SK-N-SH (cell line): ENCODE measurements at regions not wholly inside any gene's neighbourhood (a gene's known extent, or its start where the extent isn't known, plus 50 kb on each side); places are given as distances from the start of the nearest gene placed in this dataset.

Source experiments
- CTCF ChIA-PET: fragments of 300-600, 350-600 bp; formaldehyde crosslinking; extraction: SDS; loops from one replicate; lab custom pipeline; 2021; lab: Yijun Ruan, JAX
- POLR2A ChIA-PET: fragments of 350-600 bp; sonication (Branson Sonifier 250); formaldehyde crosslinking; extraction: SDS; loops from one replicate; lab custom pipeline; 2020; ENCODE audit warnings: antibody characterized with exemption, inconsistent platforms; lab: Yijun Ruan, JAX
- DNase-seq: peaks from one replicate; pipeline ENCODE4 v3.0.0; 2012
- H2AFZ ChIP-seq: fragments of 200-600 bp; sonication (generic); 2 replicates; pipeline ENCODE4 v1.8.1; 2016; ENCODE audit warnings: antibody characterized with exemption, mild to moderate bottlenecking, low read depth
- H3F3A ChIP-seq: fragments of 200-600 bp; sonication (generic); replicated peaks from 2 replicates; pipeline ENCODE3; 2016; ENCODE audit warnings: antibody characterized with exemption, mild to moderate bottlenecking; ENCODE audit not compliant: insufficient read depth
- H3K27ac ChIP-seq, 2 experiments: fragments of 200-500 bp in 1 of 2; fragments of 200-600 bp in 1 of 2; sonication (Bioruptor generic) in 1 of 2; sonication (generic), shearing (Covaris generic) in 1 of 2; 2 replicates each; pipeline versions ENCODE4 v1.5.1 to v1.6.1; 2014 to 2016; ENCODE audit warnings: low read depth in 2 of 2, inconsistent platforms in 1 of 2, low read length in 1 of 2, mild to moderate bottlenecking in 1 of 2, mixed read lengths in 1 of 2
- H3K27me3 ChIP-seq: fragments of 200-600 bp; sonication (generic), shearing (Covaris generic); 2 replicates; pipeline ENCODE4 v1.6.1; 2016; ENCODE audit warnings: mixed run types; ENCODE audit not compliant: insufficient read depth
- H3K36me3 ChIP-seq, 2 experiments: fragments of 200-500 bp in 1 of 2; fragments of 200-600 bp in 1 of 2; sonication (Bioruptor generic) in 1 of 2; sonication (generic) in 1 of 2; replicated peaks in 1 of 2; 2 replicates each; pipeline versions ENCODE3 to v1.5.1; 2014 to 2016; ENCODE audit warnings: low read length in 1 of 2, mild to moderate bottlenecking in 1 of 2; ENCODE audit not compliant: insufficient read depth in 2 of 2, control insufficient read depth in 1 of 2
- H3K4me1 ChIP-seq, 2 experiments: fragments of 200-500 bp in 1 of 2; fragments of 200-600 bp in 1 of 2; sonication (Bioruptor generic) in 1 of 2; sonication (generic), shearing (Covaris generic) in 1 of 2; 2 replicates each; pipeline versions ENCODE4 v1.5.1 to v1.6.1; 2014 to 2016; ENCODE audit warnings: low read depth in 1 of 2, low read length in 1 of 2, mixed run types in 1 of 2; ENCODE audit not compliant: insufficient read depth in 2 of 2, control insufficient read depth in 1 of 2
- H3K4me2 ChIP-seq: fragments of 200-600 bp; sonication (generic), shearing (Covaris generic); 2 replicates; pipeline ENCODE4 v1.6.1; 2017; ENCODE audit warnings: mixed run types
- H3K4me3 ChIP-seq, 2 experiments: fragments of 200-500 bp in 1 of 2; fragments of 200-600 bp in 1 of 2; sonication (Bioruptor generic) in 1 of 2; sonication (generic), shearing (Covaris generic) in 1 of 2; 2 replicates each; pipeline versions ENCODE4 v1.5.1 to v1.8.1; 2014 to 2016; ENCODE audit warnings: low read depth in 2 of 2, inconsistent platforms in 1 of 2, low read length in 1 of 2, mild to moderate bottlenecking in 1 of 2, mixed read lengths in 1 of 2, moderate library complexity in 1 of 2
- H3K79me2 ChIP-seq: fragments of 200-600 bp; sonication (generic); 2 replicates; pipeline ENCODE4 v1.8.1; 2017; ENCODE audit warnings: mild to moderate bottlenecking; ENCODE audit not compliant: insufficient read depth
- H3K9ac ChIP-seq: fragments of 200-600 bp; sonication (generic); 2 replicates; pipeline ENCODE4 v1.6.1; 2017; ENCODE audit warnings: mixed run types
- H3K9me2 ChIP-seq: fragments of 200-600 bp; sonication (generic); 2 replicates; pipeline ENCODE4 v1.6.1; 2017; ENCODE audit warnings: mixed run types
- H3K9me3 ChIP-seq: fragments of 200-600 bp; sonication (generic); 2 replicates; pipeline ENCODE4 v1.6.1; 2017; ENCODE audit warnings: mixed run types, mild to moderate bottlenecking, moderate library complexity
- H4K20me1 ChIP-seq: fragments of 200-600 bp; sonication (generic); 2 replicates; pipeline ENCODE4 v1.6.1; 2017; ENCODE audit warnings: mild to moderate bottlenecking, mixed run types; ENCODE audit not compliant: insufficient read depth
- ELF1 ChIP-seq: IDR thresholded peaks from 2 replicates; pipeline ENCODE4 v1.4.0; 2012
- EP300 ChIP-seq, 2 experiments: IDR thresholded peaks; 2 replicates each; pipeline versions ENCODE4 v1.4.0 to v1.6.1; 2012; ENCODE audit warnings: borderline replicate concordance in 1 of 2, low read depth in 1 of 2, low read length in 1 of 2
- FOSL2 ChIP-seq: IDR thresholded peaks from 2 replicates; pipeline ENCODE4 v1.4.0; 2012; ENCODE audit warnings: low read depth, mild to moderate bottlenecking, moderate library complexity, borderline replicate concordance
- IRF3 ChIP-seq: fragments of 150-350 bp; IDR thresholded peaks from 2 replicates; pipeline ENCODE4 v1.6.1; 2016; ENCODE audit warnings: mild to moderate bottlenecking, low read depth, low read length
- JUND ChIP-seq: IDR thresholded peaks from 2 replicates; pipeline ENCODE4 v1.4.0; 2012
- MXI1 ChIP-seq: IDR thresholded peaks from 2 replicates; pipeline ENCODE4 v1.6.1; 2012; ENCODE audit warnings: mild to moderate bottlenecking, low read depth, low read length, improper control_type of control experiment
- NFIC ChIP-seq: IDR thresholded peaks from 2 replicates; pipeline ENCODE4 v1.4.0; 2012; ENCODE audit warnings: borderline replicate concordance
- RFX5 ChIP-seq: IDR thresholded peaks from 2 replicates; pipeline ENCODE4 v1.6.1; 2012; ENCODE audit warnings: mild to moderate bottlenecking, improper control_type of control experiment, low read length
- SIN3A ChIP-seq: IDR thresholded peaks from 2 replicates; pipeline ENCODE4 v1.6.1; 2012; ENCODE audit warnings: low read depth, mild to moderate bottlenecking, low read length, moderate library complexity, borderline replicate concordance
- SMC3 ChIP-seq: IDR thresholded peaks from 2 replicates; pipeline ENCODE4 v1.6.1; 2012; ENCODE audit warnings: low read depth, low read length, improper control_type of control experiment
- TAF1 ChIP-seq: IDR thresholded peaks from 2 replicates; pipeline ENCODE4 v1.6.1; 2012; ENCODE audit warnings: low read depth, mild to moderate bottlenecking, low read length, moderate library complexity, borderline replicate concordance
- TCF12 ChIP-seq: IDR thresholded peaks from 2 replicates; pipeline ENCODE4 v1.4.0; 2012
- TEAD4 ChIP-seq: IDR thresholded peaks from 2 replicates; pipeline ENCODE4 v1.4.0; 2012; ENCODE audit warnings: mild to moderate bottlenecking, borderline replicate concordance; ENCODE audit not compliant: insufficient read depth
- USF1 ChIP-seq: IDR thresholded peaks from 2 replicates; pipeline ENCODE4 v1.4.0; 2012; ENCODE audit warnings: low read depth, borderline replicate concordance
- WGBS: methylation state at CpG from one replicate; pipeline ENCODE4 v1.1.6; 2017; ENCODE audit warnings: low lambda C conversion rate; 5-methylcytosine and 5-hydroxymethylcytosine counted together
- TF ChIP-seq, protein P1 (sequence below): IDR thresholded peaks from 2 replicates; pipeline ENCODE4 v1.6.1; 2012; ENCODE audit warnings: mild to moderate bottlenecking, low read depth, low read length, moderate library complexity
- TF ChIP-seq, protein P2 (sequence below): IDR thresholded peaks from 2 replicates; pipeline ENCODE4 v1.4.0; 2012; ENCODE audit warnings: low read depth
- TF ChIP-seq, protein P3 (sequence below): IDR thresholded peaks from 2 replicates; pipeline ENCODE4; 2012

DNA sequence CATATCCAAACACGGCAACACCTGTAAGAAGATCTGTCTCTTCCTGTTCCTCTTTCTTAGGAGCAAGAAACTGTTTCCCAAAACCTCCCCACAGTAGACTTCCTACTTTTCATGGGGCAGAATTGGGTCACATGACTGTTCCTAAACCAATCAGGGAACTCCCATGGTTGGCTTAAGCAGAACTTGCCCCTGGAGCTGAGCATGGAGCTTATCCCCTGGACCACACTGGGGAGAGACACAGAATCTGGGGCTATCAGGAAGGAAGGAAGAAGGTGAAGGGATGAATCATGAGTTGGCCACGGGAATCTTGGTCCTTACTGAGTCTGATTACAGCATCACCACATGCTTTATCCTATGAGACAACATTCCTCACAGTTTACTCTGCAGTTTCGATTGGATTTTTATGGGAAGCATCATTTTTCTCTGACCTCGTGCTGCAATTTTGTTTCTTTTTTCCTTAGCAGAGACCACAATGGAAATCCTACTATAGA lies 81.8 kb downstream of the CDC7 start:
- ChIA-PET CTCF (interaction anchor here (1.6 kb wide), 1 partner anchor 37 kb away, joined by 3 read pairs; no protein-coding TSS in a partner anchor), POLR2A (no interaction called here)

DNA sequence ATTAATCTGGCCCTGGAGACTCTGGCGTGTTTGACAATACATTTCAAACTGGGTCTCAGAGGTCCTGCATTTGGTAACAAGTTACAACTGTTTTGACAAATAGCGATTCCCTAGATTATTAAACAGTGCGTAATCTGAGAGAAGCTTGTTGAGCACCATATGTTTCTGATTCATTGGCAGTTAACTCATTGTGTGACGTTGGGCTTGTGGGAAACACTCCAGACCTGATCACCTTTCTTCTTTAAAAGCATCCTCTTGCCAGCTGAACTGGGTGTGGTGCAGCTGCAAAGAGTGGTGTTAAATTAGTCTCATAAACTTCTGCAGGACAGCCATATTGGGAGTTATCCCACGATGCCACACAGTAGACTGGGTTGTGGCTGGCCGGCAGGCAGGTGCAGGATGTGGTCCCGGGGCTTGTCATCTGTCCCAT lies 82.7 kb downstream of the CDC7 start:
- H4K20me1 ChIP-seq = no peaks in the 10 kb centered on the region
- H3K79me2 ChIP-seq = no peaks in the 10 kb centered on the region
- WGBS = 7% methylated on average over 4 of the region's 7 CpGs
- peak overlapping the region in 1 of 2 experiments; percentile 66; a peak in 2 of 4 replicates for H3K27ac ChIP-seq
- peak overlapping the region; percentile 29; the same call in 1 of the 2 replicates for H3K9ac ChIP-seq
- H3K4me2 ChIP-seq = no peak overlapping the region; the same call in 1 of the 2 replicates
- H3K27me3 ChIP-seq = no peaks in the 10 kb centered on the region
- H3K4me3 ChIP-seq = no peak overlapping the region
- H3K4me1 ChIP-seq = peaks cover 0 to 2% of the 10 kb centered on the region in 2 experiments; a peak in 1 of 4 replicates
- H3K36me3 ChIP-seq = no peaks in the 10 kb centered on the region
- no peak for DNase-seq
- CTCF ChIA-PET = interaction anchor here (1.6 kb wide), 1 partner anchor 36 kb away, joined by 3 read pairs; no protein-coding TSS in a partner anchor
- H2AFZ ChIP-seq = peak overlapping the region; percentile 25; the same call in 1 of the 2 replicates
- no peaks in the 10 kb centered on the region for H3K9me2 ChIP-seq
- POLR2A ChIA-PET = no interaction called here
- H3K9me3 ChIP-seq = no peaks in the 10 kb centered on the region
- no peaks in the 10 kb centered on the region for H3F3A ChIP-seq
- TF ChIP-seq NFIC (peak; percentile 45; the same call in 1 of the 2 replicates), TEAD4 (no peak), TCF12 (peak; percentile 82), MXI1 (no peak), SIN3A (no peak), RFX5 (no peak)
- TF ChIP-seq, protein P1, sequence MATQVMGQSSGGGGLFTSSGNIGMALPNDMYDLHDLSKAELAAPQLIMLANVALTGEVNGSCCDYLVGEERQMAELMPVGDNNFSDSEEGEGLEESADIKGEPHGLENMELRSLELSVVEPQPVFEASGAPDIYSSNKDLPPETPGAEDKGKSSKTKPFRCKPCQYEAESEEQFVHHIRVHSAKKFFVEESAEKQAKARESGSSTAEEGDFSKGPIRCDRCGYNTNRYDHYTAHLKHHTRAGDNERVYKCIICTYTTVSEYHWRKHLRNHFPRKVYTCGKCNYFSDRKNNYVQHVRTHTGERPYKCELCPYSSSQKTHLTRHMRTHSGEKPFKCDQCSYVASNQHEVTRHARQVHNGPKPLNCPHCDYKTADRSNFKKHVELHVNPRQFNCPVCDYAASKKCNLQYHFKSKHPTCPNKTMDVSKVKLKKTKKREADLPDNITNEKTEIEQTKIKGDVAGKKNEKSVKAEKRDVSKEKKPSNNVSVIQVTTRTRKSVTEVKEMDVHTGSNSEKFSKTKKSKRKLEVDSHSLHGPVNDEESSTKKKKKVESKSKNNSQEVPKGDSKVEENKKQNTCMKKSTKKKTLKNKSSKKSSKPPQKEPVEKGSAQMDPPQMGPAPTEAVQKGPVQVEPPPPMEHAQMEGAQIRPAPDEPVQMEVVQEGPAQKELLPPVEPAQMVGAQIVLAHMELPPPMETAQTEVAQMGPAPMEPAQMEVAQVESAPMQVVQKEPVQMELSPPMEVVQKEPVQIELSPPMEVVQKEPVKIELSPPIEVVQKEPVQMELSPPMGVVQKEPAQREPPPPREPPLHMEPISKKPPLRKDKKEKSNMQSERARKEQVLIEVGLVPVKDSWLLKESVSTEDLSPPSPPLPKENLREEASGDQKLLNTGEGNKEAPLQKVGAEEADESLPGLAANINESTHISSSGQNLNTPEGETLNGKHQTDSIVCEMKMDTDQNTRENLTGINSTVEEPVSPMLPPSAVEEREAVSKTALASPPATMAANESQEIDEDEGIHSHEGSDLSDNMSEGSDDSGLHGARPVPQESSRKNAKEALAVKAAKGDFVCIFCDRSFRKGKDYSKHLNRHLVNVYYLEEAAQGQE = no peak
- TF ChIP-seq, protein P2, sequence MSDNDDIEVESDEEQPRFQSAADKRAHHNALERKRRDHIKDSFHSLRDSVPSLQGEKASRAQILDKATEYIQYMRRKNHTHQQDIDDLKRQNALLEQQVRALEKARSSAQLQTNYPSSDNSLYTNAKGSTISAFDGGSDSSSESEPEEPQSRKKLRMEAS = no peak; the same call in 1 of the 2 replicates

More for the DNA sequence above, 81.8 kb downstream of the CDC7 start:
- WGBS = 4% methylated on average over 4 of the region's 4 CpGs
- Histone ChIP-seq H3F3A (no peaks in the 10 kb centered on the region), H3K27ac (peak overlapping the region in 1 of 2 experiments; percentile 66; a peak in 2 of 4 replicates), H4K20me1 (no peaks in the 10 kb centered on the region), H2AFZ (0 out of 2 replicates have a peak overlapping the region, but pooled peaks have one; percentile 25), H3K4me3 (no peak overlapping the region), H3K9ac (peak overlapping the region; percentile 29; the same call in 1 of the 2 replicates), H3K4me1 (peaks cover 0 to 2% of the 10 kb centered on the region in 2 experiments; a peak in 1 of 4 replicates), H3K4me2 (peak overlapping the region; percentile 46), H3K27me3 (no peaks in the 10 kb centered on the region), H3K9me3 (no peaks in the 10 kb centered on the region), H3K9me2 (no peaks in the 10 kb centered on the region), H3K36me3 (no peaks in the 10 kb centered on the region), H3K79me2 (no peaks in the 10 kb centered on the region)
- no peak for DNase-seq
- TF ChIP-seq TEAD4 = 0 out of 2 replicates have a peak, but pooled peaks have one; percentile 50
- TF ChIP-seq, protein P3, sequence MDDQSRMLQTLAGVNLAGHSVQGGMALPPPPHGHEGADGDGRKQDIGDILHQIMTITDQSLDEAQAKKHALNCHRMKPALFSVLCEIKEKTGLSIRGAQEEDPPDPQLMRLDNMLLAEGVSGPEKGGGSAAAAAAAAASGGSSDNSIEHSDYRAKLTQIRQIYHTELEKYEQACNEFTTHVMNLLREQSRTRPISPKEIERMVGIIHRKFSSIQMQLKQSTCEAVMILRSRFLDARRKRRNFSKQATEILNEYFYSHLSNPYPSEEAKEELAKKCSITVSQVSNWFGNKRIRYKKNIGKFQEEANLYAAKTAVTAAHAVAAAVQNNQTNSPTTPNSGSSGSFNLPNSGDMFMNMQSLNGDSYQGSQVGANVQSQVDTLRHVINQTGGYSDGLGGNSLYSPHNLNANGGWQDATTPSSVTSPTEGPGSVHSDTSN = peak; percentile 36; the same call in 1 of the 2 replicates
- TF ChIP-seq SMC3 = no peak
- TF ChIP-seq USF1 = peak; percentile 61
- TF ChIP-seq FOSL2 = peak; percentile 69; the same call in 1 of the 2 replicates
- peak; percentile 65 for TF ChIP-seq TCF12
- TF ChIP-seq EP300 (IDR thresholded peaks at IDR 0.05; ENCODE audit: borderline replicate concordance in 1 of 2, low read depth in 1 of 2, low read length in 1 of 2) = peak in 1 of 2 experiments; percentile 32; a peak in 1 of 4 replicates
- TF ChIP-seq, protein P2 = peak; percentile 77
- TF ChIP-seq JUND = peak; percentile 53; the same call in 1 of the 2 replicates
- TF ChIP-seq IRF3 = no peak
- no peak for TF ChIP-seq ELF1
- peak; percentile 55 for TF ChIP-seq NFIC
- TF ChIP-seq TAF1 = no peak
